ENCODE measurements at regions not wholly inside any gene's neighbourhood (a gene's known extent, or its start where the extent isn't known, plus 50 kb on each side); places are given as distances from the start of the nearest gene placed in this dataset.

DNA sequence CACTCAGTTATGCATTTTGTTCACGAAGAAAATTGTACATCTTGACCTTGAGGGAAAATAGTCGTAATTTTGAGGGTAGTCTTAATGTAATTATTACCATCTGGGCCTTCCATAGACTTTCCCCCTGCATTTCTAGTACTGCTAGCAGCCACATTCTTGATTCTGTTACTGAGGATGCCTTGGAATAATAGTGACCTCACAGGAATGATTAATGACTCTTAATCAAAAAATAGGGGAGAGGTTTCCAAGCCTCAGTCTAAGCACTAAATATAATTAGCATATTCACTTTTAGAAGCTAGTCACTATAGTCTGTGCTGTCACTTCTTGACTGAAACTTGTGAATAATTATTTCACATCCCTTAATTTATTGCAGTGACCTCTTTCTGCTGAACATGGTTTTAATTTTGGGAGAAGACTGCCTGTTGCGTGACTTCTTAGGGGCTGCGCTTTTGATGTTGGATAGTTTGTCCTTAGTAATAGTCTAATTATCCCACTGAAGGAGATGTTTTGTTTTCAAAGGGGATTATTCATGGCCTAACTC, 400.5 kb downstream of the ADAMTS20 start:
- no peaks in the 10 kb centered on the region for H3K27me3 Mint-ChIP-seq (ENCODE audit: low read depth)
- no peaks in the 10 kb centered on the region for H3K9me3 Mint-ChIP-seq
- TF ChIP-seq, protein P1, sequence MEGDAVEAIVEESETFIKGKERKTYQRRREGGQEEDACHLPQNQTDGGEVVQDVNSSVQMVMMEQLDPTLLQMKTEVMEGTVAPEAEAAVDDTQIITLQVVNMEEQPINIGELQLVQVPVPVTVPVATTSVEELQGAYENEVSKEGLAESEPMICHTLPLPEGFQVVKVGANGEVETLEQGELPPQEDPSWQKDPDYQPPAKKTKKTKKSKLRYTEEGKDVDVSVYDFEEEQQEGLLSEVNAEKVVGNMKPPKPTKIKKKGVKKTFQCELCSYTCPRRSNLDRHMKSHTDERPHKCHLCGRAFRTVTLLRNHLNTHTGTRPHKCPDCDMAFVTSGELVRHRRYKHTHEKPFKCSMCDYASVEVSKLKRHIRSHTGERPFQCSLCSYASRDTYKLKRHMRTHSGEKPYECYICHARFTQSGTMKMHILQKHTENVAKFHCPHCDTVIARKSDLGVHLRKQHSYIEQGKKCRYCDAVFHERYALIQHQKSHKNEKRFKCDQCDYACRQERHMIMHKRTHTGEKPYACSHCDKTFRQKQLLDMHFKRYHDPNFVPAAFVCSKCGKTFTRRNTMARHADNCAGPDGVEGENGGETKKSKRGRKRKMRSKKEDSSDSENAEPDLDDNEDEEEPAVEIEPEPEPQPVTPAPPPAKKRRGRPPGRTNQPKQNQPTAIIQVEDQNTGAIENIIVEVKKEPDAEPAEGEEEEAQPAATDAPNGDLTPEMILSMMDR (conservative IDR thresholded peaks at IDR 0.05), result no peak
- H3K4me3 Mint-ChIP-seq, result no peak overlapping the region
- H3K36me3 Mint-ChIP-seq (ENCODE audit: low read depth), result no peaks in the 10 kb centered on the region
- H3K27ac Mint-ChIP-seq (ENCODE audit: unreplicated experiment), result no peak overlapping the region
- no peak for DNase-seq (ENCODE audit: low read depth, low spot score)
- no peaks in the 10 kb centered on the region for H3K4me1 Mint-ChIP-seq

DNA sequence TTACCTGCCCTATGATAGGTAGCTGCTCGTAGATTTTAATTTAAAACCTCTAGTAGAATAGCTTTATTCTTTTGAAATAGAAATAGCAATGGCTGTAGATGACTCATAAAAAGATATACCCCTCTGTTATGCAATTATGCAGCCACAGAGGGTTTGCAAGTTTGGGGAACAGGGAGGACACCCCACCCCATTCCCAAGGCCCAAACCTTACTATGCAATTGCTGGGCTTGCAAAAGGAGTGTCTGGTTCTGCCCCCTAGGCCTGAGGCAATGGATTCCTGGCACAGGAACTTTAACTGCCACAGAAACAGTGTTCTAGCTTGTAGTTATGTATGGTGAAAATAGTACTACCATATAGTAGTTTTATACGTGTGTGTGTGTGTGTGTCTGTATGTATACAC, 403.3 kb downstream of the ADAMTS20 start:
- H3K4me1 Mint-ChIP-seq, result no peaks in the 10 kb centered on the region
- no peaks in the 10 kb centered on the region for H3K36me3 Mint-ChIP-seq (ENCODE audit: low read depth)
- H3K27ac Mint-ChIP-seq (ENCODE audit: unreplicated experiment), result no peak overlapping the region
- no peak overlapping the region for H3K4me3 Mint-ChIP-seq
- H3K27me3 Mint-ChIP-seq (ENCODE audit: low read depth), result no peaks in the 10 kb centered on the region
- DNase-seq (ENCODE audit: low read depth, low spot score), result no peak
- TF ChIP-seq, protein P1 (conservative IDR thresholded peaks at IDR 0.05), result no peak
- no peaks in the 10 kb centered on the region for H3K9me3 Mint-ChIP-seq

DNA sequence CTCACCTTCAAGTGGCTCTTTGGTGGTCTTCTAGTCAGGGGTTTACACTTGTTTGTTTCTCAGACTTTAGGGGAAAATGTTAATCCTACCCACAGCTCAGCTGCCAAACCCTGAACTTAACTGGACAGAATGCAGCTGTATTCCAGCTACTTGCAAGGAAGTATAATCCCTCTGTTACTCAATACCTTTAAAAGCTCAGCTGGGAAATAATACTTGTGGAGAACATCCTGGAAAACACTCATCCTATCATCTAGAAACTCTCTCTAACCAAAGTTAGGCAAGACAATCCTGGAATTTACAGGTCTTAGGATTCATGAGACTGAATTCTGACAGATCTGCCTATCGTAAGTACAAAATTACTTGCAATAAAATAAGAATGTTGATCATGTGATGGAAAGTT, 404.1 kb downstream of the ADAMTS20 start:
- Mint-ChIP-seq H3K4me1 (no peaks in the 10 kb centered on the region), H3K9me3 (no peaks in the 10 kb centered on the region), H3K4me3 (no peak overlapping the region), H3K36me3 (ENCODE audit: low read depth) (no peaks in the 10 kb centered on the region), H3K27me3 (ENCODE audit: low read depth) (no peaks in the 10 kb centered on the region), H3K27ac (ENCODE audit: unreplicated experiment) (no peak overlapping the region)
- TF ChIP-seq, protein P1 (conservative IDR thresholded peaks at IDR 0.05), result no peak
- no peak for DNase-seq (ENCODE audit: low read depth, low spot score)

DNA sequence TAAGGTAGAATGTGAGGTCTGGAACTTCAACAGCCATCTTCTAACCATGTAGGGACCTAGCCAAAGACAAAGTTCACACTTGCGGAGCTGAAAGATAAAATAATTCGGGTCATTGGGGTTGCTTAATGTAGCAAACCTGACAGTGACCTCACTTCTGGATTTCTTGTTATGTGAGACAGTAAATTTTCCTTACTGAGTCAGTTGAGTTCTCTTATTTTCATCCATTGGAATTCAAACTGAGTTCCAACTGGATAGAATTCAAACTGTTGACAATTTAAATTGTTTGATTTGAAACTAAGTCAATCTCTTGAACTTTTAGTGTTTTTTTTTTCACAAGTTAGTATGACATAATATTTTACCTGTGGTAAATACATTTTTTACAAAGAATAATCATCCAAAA, 406.5 kb downstream of the ADAMTS20 start:
- no peaks in the 10 kb centered on the region for H3K4me1 Mint-ChIP-seq
- peaks cover 2% of the 10 kb centered on the region for H3K9me3 Mint-ChIP-seq
- H3K4me3 Mint-ChIP-seq, result no peak overlapping the region
- DNase-seq (ENCODE audit: low read depth, low spot score), result no peak
- no peaks in the 10 kb centered on the region for H3K27me3 Mint-ChIP-seq (ENCODE audit: low read depth)
- no peak overlapping the region for H3K27ac Mint-ChIP-seq (ENCODE audit: unreplicated experiment)
- TF ChIP-seq, protein P1 (conservative IDR thresholded peaks at IDR 0.05), result no peak
- no peaks in the 10 kb centered on the region for H3K36me3 Mint-ChIP-seq (ENCODE audit: low read depth)

DNA sequence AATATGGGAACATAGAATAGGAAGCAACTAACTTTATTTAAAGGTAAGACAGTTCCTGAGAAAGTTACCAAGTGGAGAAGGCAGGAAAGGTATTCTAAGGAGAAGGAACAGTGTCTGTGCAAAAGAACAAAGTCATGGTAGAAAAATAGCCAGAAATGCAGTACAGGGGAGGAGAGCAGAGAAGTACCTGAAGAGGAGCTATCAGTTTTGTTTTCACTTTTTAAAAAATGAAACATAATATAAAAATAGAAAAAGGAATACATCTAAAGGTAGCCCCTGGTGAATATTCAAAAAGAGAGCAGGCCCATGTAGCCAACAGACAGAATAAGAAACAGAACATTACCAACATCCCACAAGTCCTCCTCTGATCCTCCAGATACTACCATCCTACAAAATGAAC, 408.7 kb downstream of the ADAMTS20 start:
- no peak overlapping the region for H3K4me3 Mint-ChIP-seq
- peaks cover 11% of the 10 kb centered on the region for H3K9me3 Mint-ChIP-seq
- H3K4me1 Mint-ChIP-seq, result no peaks in the 10 kb centered on the region
- TF ChIP-seq, protein P1 (conservative IDR thresholded peaks at IDR 0.05), result no peak
- no peaks in the 10 kb centered on the region for H3K36me3 Mint-ChIP-seq (ENCODE audit: low read depth)
- no peak overlapping the region for H3K27ac Mint-ChIP-seq (ENCODE audit: unreplicated experiment)
- DNase-seq (ENCODE audit: low read depth, low spot score), result no peak
- H3K27me3 Mint-ChIP-seq (ENCODE audit: low read depth), result no peaks in the 10 kb centered on the region

DNA sequence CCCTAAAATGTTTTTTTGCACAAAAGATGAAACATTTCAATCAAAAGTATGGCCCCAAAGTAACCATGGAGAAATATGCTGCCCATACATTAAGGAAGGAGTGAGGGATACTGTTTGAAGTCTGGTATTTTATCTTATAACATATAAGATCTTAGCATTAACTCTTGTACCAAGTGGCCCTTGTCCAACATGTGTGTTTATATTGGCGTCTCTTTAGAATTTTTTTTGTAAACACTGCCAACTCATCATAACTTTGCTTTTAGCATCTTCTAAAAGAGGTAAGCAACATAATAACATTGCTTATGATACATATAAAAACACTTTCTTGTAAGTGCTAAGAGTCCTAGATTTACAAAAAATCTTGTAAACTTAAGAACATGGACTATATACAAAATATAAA, 419.7 kb downstream of the ADAMTS20 start:
- Mint-ChIP-seq H3K9me3 (peaks cover 11% of the 10 kb centered on the region), H3K36me3 (ENCODE audit: low read depth) (peaks cover 6% of the 10 kb centered on the region), H3K27ac (ENCODE audit: unreplicated experiment) (no peak overlapping the region), H3K27me3 (ENCODE audit: low read depth) (no peaks in the 10 kb centered on the region), H3K4me3 (no peak overlapping the region), H3K4me1 (no peaks in the 10 kb centered on the region)
- TF ChIP-seq, protein P1 (conservative IDR thresholded peaks at IDR 0.05), result no peak
- no peak for DNase-seq (ENCODE audit: low read depth, low spot score)
